ENCODE measurements at regions not wholly inside any gene's neighbourhood (a gene's known extent, or its start where the extent isn't known, plus 50 kb on each side); places are given as distances from the start of the nearest gene placed in this dataset.

- ChIA-PET POLR2A (interaction anchor here (0.9 kb wide), 1 partner anchor 12 kb away, joined by 4 read pairs; no protein-coding TSS in a partner anchor), CTCF (interaction anchor here (0.7 to 1.5 kb wide), 9 partner anchors 9 to 1654 kb away, joined by 3 to 5 read pairs (median 3); no protein-coding TSS in a partner anchor)
- no peak overlapping the region for H3K4me3 ChIP-seq (ENCODE audit: low read depth, low read length)
- no peak for DNase-seq (ENCODE audit: low read depth, low spot score)
- TF ChIP-seq, protein P1, sequence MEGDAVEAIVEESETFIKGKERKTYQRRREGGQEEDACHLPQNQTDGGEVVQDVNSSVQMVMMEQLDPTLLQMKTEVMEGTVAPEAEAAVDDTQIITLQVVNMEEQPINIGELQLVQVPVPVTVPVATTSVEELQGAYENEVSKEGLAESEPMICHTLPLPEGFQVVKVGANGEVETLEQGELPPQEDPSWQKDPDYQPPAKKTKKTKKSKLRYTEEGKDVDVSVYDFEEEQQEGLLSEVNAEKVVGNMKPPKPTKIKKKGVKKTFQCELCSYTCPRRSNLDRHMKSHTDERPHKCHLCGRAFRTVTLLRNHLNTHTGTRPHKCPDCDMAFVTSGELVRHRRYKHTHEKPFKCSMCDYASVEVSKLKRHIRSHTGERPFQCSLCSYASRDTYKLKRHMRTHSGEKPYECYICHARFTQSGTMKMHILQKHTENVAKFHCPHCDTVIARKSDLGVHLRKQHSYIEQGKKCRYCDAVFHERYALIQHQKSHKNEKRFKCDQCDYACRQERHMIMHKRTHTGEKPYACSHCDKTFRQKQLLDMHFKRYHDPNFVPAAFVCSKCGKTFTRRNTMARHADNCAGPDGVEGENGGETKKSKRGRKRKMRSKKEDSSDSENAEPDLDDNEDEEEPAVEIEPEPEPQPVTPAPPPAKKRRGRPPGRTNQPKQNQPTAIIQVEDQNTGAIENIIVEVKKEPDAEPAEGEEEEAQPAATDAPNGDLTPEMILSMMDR (IDR thresholded peaks at IDR 0.05; ENCODE audit: insufficient read depth, low read length, missing control alignments) = no peak
Observed at GRCh38 chr6:146905181-146905704, 299.0 kb upstream of the STXBP5 start.

DNA sequence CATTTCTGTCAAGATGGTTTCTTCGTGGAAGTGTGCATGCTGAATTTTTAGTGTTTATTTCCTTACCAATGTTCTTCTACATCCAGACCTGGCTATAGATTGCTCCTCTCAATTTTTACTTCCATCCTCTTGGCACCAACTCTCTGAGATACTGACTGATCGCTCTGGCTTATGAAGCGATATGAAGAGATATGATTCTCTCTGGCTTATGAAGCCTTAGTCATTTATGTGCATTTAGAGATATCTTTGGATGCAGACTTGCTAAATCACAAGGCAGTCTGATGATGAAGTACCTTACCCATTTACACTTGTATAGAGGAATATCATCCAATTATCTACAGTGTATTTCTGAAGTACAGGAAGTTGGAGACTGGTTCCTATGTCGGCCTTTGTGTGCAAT lies 295.4 kb upstream of the STXBP5 start:
- CTCF ChIA-PET = no interaction called here
- H3K4me3 ChIP-seq (ENCODE audit: low read depth, low read length) = no peak overlapping the region
- no peak for DNase-seq (ENCODE audit: low read depth, low spot score)
- POLR2A ChIA-PET = no interaction called here
- TF ChIP-seq, protein P1 (IDR thresholded peaks at IDR 0.05; ENCODE audit: insufficient read depth, low read length, missing control alignments) = no peak

- ChIA-PET POLR2A (no interaction called here), CTCF (no interaction called here)
- TF ChIP-seq, protein P1 (IDR thresholded peaks at IDR 0.05; ENCODE audit: insufficient read depth, low read length, missing control alignments) = no peak
- DNase-seq (ENCODE audit: low read depth, low spot score) = no peak
- no peak overlapping the region for H3K4me3 ChIP-seq (ENCODE audit: low read depth, low read length)
Observed at GRCh38 chr6:146909376-146909775, 294.8 kb upstream of the STXBP5 start.

DNA sequence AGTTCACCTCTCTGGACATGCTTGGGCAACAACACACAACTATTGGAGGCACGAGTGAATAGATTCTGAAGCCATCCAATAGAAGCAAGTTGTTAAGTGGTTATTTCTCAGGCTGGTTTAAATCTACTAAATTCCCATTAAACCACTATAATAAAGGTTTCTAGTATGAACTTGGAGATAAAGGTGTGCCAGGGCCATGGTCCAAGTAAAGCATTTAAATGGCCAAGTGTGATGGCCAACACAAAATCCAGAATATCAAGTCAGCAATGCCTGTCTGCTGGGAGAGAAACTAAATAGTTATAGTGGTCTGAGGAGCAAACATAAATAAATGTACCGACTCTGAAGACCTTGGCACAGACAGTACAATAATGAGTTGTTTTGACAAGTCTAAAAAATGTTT lies 294.3 kb upstream of the STXBP5 start:
- no peak overlapping the region for H3K4me3 ChIP-seq (ENCODE audit: low read depth, low read length)
- no peak for DNase-seq (ENCODE audit: low read depth, low spot score)
- CTCF ChIA-PET = no interaction called here
- TF ChIP-seq, protein P1 (IDR thresholded peaks at IDR 0.05; ENCODE audit: insufficient read depth, low read length, missing control alignments) = no peak
- POLR2A ChIA-PET = no interaction called here

DNA sequence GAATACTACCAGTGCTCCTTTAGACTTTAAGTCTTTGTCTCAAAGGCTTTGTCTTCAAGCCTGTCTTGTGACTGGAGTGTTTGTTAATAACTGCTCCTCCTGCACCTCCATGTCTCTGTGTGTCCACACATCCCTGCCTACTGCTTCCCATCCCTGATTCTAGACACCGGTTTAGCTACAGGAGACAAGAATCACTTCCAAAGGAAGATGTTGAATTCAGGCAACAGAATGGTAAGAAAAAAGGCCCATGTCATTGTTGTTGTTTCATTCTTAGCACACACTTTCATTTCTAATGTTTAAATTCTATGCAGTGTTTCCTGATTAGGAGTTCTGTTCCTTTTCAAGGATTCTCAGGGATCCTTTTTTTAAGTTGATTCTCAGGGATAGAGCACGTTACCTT lies 293.6 kb upstream of the STXBP5 start:
- ChIA-PET CTCF (interaction anchor here (4.1 kb wide), 1 partner anchor 8 kb away, joined by 26 read pairs; no protein-coding TSS in a partner anchor), POLR2A (no interaction called here)
- TF ChIP-seq, protein P1 (IDR thresholded peaks at IDR 0.05; ENCODE audit: insufficient read depth, low read length, missing control alignments) = no peak

GRCh38 chr6:146911635-146912215 lies 292.5 kb upstream of the STXBP5 start:
- ChIA-PET POLR2A (no interaction called here), CTCF (interaction anchor here (4.1 kb wide), 1 partner anchor 9 kb away, joined by 26 read pairs; no protein-coding TSS in a partner anchor)
- DNase-seq (ENCODE audit: low read depth, low spot score) = no peak
- TF ChIP-seq, protein P1 (IDR thresholded peaks at IDR 0.05; ENCODE audit: insufficient read depth, low read length, missing control alignments) = no peak
- H3K4me3 ChIP-seq (ENCODE audit: low read depth, low read length) = no peak overlapping the region

More for the DNA sequence above, 293.6 kb upstream of the STXBP5 start:
- no peak overlapping the region for H3K4me3 ChIP-seq (ENCODE audit: low read depth, low read length)
- DNase-seq (ENCODE audit: low read depth, low spot score) = no peak

Measured in AG04449 (cell line).